H9 (cell line): ENCODE measurements at regions not wholly inside any gene's neighbourhood (a gene's known extent, or its start where the extent isn't known, plus 50 kb on each side); places are given as distances from the start of the nearest gene placed in this dataset.

Experiments
- DNase-seq: peaks from one replicate; pipeline ENCODE4 v3.0.0-alpha.2; 2017
- H2AFZ ChIP-seq: one replicate; pipeline ENCODE4 v1.6.1; 2013; ENCODE audit warnings: mild to moderate bottlenecking, low read length, control low read depth, moderate library complexity
- H2AK5ac ChIP-seq: 2 replicates; pipeline ENCODE4 v1.6.1; 2013; ENCODE audit warnings: low read length, control low read depth, mixed read lengths; ENCODE audit not compliant: insufficient read length
- H2BK120ac ChIP-seq: one replicate; pipeline ENCODE4 v1.6.1; 2013; ENCODE audit warnings: low read depth, mild to moderate bottlenecking, low read length, control low read depth, inconsistent platforms; ENCODE audit not compliant: poor library complexity, severe bottlenecking
- H2BK12ac ChIP-seq: 2 replicates; pipeline ENCODE4 v1.6.1; 2013; ENCODE audit warnings: low read length, control low read depth, mixed read lengths, low read depth; ENCODE audit not compliant: insufficient read length
- H2BK15ac ChIP-seq: 2 replicates; pipeline ENCODE4 v1.6.1; 2013; ENCODE audit warnings: low read depth, low read length, control low read depth
- H2BK20ac ChIP-seq: one replicate; pipeline ENCODE4 v1.6.1; 2013; ENCODE audit warnings: low read depth, mild to moderate bottlenecking, low read length, control low read depth, inconsistent platforms; ENCODE audit not compliant: poor library complexity, severe bottlenecking
- H2BK5ac ChIP-seq: 2 replicates; pipeline ENCODE4 v1.6.1; 2013; ENCODE audit warnings: low read length, control low read depth, mixed read lengths; ENCODE audit not compliant: insufficient read length
- H3K14ac ChIP-seq: 2 replicates; pipeline ENCODE4 v1.6.1; 2013; ENCODE audit warnings: low read length, control low read depth; ENCODE audit not compliant: insufficient read depth
- H3K18ac ChIP-seq: 2 replicates; pipeline ENCODE4 v1.6.1; 2013; ENCODE audit warnings: low read depth, mild to moderate bottlenecking, mixed read lengths, low read length, control low read depth; ENCODE audit not compliant: insufficient read length
- H3K23ac ChIP-seq: 2 replicates; pipeline ENCODE4 v1.6.1; 2013; ENCODE audit warnings: low read length, control low read depth, mixed read lengths, low read depth; ENCODE audit not compliant: insufficient read length
- H3K23me2 ChIP-seq: 2 replicates; pipeline ENCODE4 v1.6.1; 2013; ENCODE audit warnings: low read depth, mild to moderate bottlenecking, mixed read lengths, low read length, control low read depth; ENCODE audit not compliant: insufficient read length, poor library complexity, severe bottlenecking
- H3K27ac ChIP-seq: 2 replicates; pipeline ENCODE4 v1.5.1; 2013; ENCODE audit warnings: low read length, control low read depth, mixed read lengths, low read depth; ENCODE audit not compliant: insufficient read length
- H3K27me3 ChIP-seq: 2 replicates; pipeline ENCODE4 v1.6.1; 2013; ENCODE audit warnings: low read length, control low read depth, inconsistent platforms; ENCODE audit not compliant: insufficient read depth
- H3K4ac ChIP-seq: 2 replicates; pipeline ENCODE4 v1.6.1; 2013; ENCODE audit warnings: low read depth, mild to moderate bottlenecking, control low read depth, inconsistent platforms, low read length, moderate library complexity
- H3K4me1 ChIP-seq: 2 replicates; pipeline ENCODE4 v1.6.1; 2013; ENCODE audit warnings: low read length, control low read depth, inconsistent platforms; ENCODE audit not compliant: insufficient read depth
- H3K4me2 ChIP-seq: 2 replicates; pipeline ENCODE4 v1.6.1; 2013; ENCODE audit warnings: low read length, control low read depth, mixed read lengths; ENCODE audit not compliant: insufficient read length, insufficient read depth
- H3K56ac ChIP-seq: 2 replicates; pipeline ENCODE4 v1.6.1; 2013; ENCODE audit warnings: low read depth, mild to moderate bottlenecking, mixed read lengths, low read length, control low read depth; ENCODE audit not compliant: insufficient read length
- H3K79me1 ChIP-seq: 2 replicates; pipeline ENCODE4 v1.6.1; 2013; ENCODE audit warnings: low read depth, mild to moderate bottlenecking, moderate library complexity, low read length, control low read depth, inconsistent platforms; ENCODE audit not compliant: insufficient read depth, poor library complexity, severe bottlenecking
- H3K79me2 ChIP-seq: 2 replicates; pipeline ENCODE4 v1.6.1; 2013; ENCODE audit warnings: low read length, control low read depth, inconsistent platforms; ENCODE audit not compliant: insufficient read depth
- H3K9ac ChIP-seq: 2 replicates; pipeline ENCODE4 v1.6.1; 2013; ENCODE audit warnings: low read length, control low read depth, mixed read lengths; ENCODE audit not compliant: insufficient read length; ENCODE audit errors: extremely low read depth
- H3K9me3 ChIP-seq: one replicate; pipeline ENCODE4 v1.6.1; 2013; ENCODE audit warnings: low read depth, low read length, inconsistent platforms; ENCODE audit not compliant: control insufficient read depth
- H3T11ph ChIP-seq: one replicate; pipeline ENCODE4 v1.6.1; 2013; ENCODE audit warnings: mild to moderate bottlenecking, low read length, control low read depth, inconsistent platforms
- H4K20me1 ChIP-seq: one replicate; pipeline ENCODE4 v1.6.1; 2013; ENCODE audit not compliant: control insufficient read depth, insufficient read length, insufficient read depth
- H4K5ac ChIP-seq: 2 replicates; pipeline ENCODE4 v1.6.1; 2013; ENCODE audit warnings: low read depth, mild to moderate bottlenecking, mixed read lengths, low read length, control low read depth; ENCODE audit not compliant: insufficient read length
- H4K8ac ChIP-seq: replicated peaks from 2 replicates; pipeline ENCODE4 v1.6.1; 2013; ENCODE audit warnings: low read length, control low read depth, mixed read lengths, low read depth; ENCODE audit not compliant: insufficient read length
- H4K91ac ChIP-seq: 2 replicates; pipeline ENCODE4 v1.6.1; 2013; ENCODE audit warnings: low read depth, mild to moderate bottlenecking, moderate library complexity, mixed read lengths, low read length, control low read depth; ENCODE audit not compliant: insufficient read length
- H3K27ac Mint-ChIP-seq, 3 experiments: 2 replicates in 2 of 3; 3 replicates in 1 of 3; pipeline ENCODE4 v1.8.0; 2020 to 2021; ENCODE audit warnings: mixed read lengths in 3 of 3, mild to moderate bottlenecking in 1 of 3, moderate library complexity in 1 of 3
- H3K27me3 Mint-ChIP-seq: 2 replicates; pipeline ENCODE4 v1.8.0; 2021; ENCODE audit warnings: low read depth, mild to moderate bottlenecking, moderate library complexity, mixed read lengths
- H3K36me3 Mint-ChIP-seq, 3 experiments: 2 replicates in 2 of 3; 3 replicates in 1 of 3; pipeline ENCODE4 v1.8.0; 2020 to 2021; ENCODE audit warnings: low read depth in 3 of 3, mixed read lengths in 3 of 3; ENCODE audit not compliant: insufficient read depth in 1 of 3
- H3K4me1 Mint-ChIP-seq, 2 experiments: 2 replicates each; pipeline ENCODE4 v1.8.0; 2020; ENCODE audit warnings: mixed read lengths in 2 of 2
- H3K4me3 Mint-ChIP-seq, 2 experiments: 2 replicates in 1 of 2; 3 replicates in 1 of 2; pipeline ENCODE4 v1.8.0; 2020 to 2021; ENCODE audit warnings: mild to moderate bottlenecking in 2 of 2, mixed read lengths in 2 of 2, moderate library complexity in 1 of 2
- H3K9me3 Mint-ChIP-seq, 2 experiments: 2 replicates in 1 of 2; 3 replicates in 1 of 2; pipeline ENCODE4 v1.8.0; 2020; ENCODE audit warnings: mild to moderate bottlenecking in 2 of 2, mixed read lengths in 2 of 2, moderate library complexity in 1 of 2
- CTCF ChIP-seq: fragments of 200-600 bp; sonication (generic); conservative IDR thresholded peaks from 3 replicates; pipeline ENCODE4 v1.8.0; 2021; ENCODE audit warnings: antibody characterized with exemption, mild to moderate bottlenecking
- WGBS: extraction: QIAGEN DNeasy Blood & Tissue Kit; methylation state at CpG from one replicate; pipeline ENCODE4 v1.1.7; 2013; ENCODE audit warnings: missing lambda C conversion rate, low lambda C conversion rate, mixed read lengths; ENCODE audit not compliant: insufficient read length; ENCODE audit errors: extremely low coverage; 5-methylcytosine and 5-hydroxymethylcytosine counted together

GRCh38 chr17:53129863-53130262, 692.9 kb upstream of the KIF2B start:
- no CpG with 5 or more reads among the region's 2 CpGs for WGBS
- Histone ChIP-seq H3K14ac (no peak overlapping the region), H3T11ph (no peak overlapping the region), H4K5ac (no peak overlapping the region), H2BK5ac (no peak overlapping the region), H2AFZ (no peak overlapping the region), H3K9me3 (no peaks in the 10 kb centered on the region), H3K23ac (no peak overlapping the region), H3K4me2 (no peak overlapping the region), H4K20me1 (no peaks in the 10 kb centered on the region), H3K18ac (no peak overlapping the region), H2AK5ac (no peak overlapping the region), H2BK20ac (no peak overlapping the region), H3K9ac (no peak overlapping the region), H2BK15ac (no peak overlapping the region), H4K8ac (no peak overlapping the region), H3K27ac (no peak overlapping the region), H2BK12ac (no peak overlapping the region), H3K79me2 (no peaks in the 10 kb centered on the region), H3K4ac (no peak overlapping the region), H3K27me3 (no peaks in the 10 kb centered on the region), H3K23me2 (no peaks in the 10 kb centered on the region), H2BK120ac (no peak overlapping the region), H3K79me1 (no peaks in the 10 kb centered on the region), H4K91ac (no peak overlapping the region), H3K4me1 (no peaks in the 10 kb centered on the region), H3K56ac (no peak overlapping the region)
- H3K27ac Mint-ChIP-seq, result no peak overlapping the region
- TF ChIP-seq CTCF, result no peak
- no peaks in the 10 kb centered on the region for H3K4me1 Mint-ChIP-seq
- H3K9me3 Mint-ChIP-seq, result no peaks in the 10 kb centered on the region
- H3K27me3 Mint-ChIP-seq, result no peaks in the 10 kb centered on the region
- no peak overlapping the region for H3K4me3 Mint-ChIP-seq
- no peak for DNase-seq
- H3K36me3 Mint-ChIP-seq, result no peaks in the 10 kb centered on the region
